ENCODE measurements at regions not wholly inside any gene's neighbourhood (a gene's known extent, or its start where the extent isn't known, plus 50 kb on each side); places are given as distances from the start of the nearest gene placed in this dataset.
A peak's percentile ranks its signal among the peaks of the same experiment; 100 is the strongest.

DNA sequence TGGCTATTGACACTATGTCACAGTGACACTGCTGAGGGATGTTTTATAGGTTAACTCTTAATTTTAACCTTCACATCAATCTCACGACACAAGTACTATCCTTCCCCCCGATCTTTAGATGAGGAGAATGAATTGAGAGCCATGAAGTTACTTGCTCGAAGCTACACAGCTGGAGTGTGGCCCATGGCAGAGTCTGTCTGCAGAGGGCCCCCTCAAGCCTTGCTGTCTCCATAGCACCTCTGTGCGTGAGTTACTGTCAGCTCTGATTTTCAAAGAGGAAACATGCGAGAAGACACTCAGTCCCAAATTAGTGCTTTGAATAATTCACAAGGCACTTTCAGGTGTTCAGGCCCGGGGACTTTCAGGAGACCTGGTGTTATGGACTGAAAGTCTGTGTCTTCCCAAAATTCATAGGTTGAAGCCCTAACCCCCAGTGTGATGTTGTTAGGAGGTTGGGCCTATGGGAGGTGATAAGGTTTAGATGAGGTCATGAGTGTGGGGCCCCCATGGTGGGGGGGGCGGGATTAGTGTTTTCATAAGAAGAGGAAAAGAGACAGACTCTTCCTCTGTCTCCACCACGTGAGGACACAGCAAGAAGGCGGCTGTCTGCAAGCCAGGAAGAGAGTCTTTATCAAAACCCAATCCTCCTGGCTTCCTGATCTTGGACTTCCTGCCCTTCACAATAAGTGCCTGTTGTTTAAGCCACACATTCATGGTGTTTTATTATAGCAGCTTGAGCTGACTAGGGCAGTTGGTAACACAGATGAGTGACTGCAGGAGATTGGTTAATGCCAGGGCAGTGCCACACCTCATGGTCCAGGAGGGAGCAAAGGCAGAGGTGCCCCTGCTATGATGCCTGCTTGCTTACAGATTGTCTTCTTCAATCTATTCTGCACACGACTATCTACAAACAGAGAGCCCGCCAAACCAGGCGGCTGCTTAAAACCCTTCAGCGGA is 281.8 kb downstream of the HAPSTR1 start:
- no TSS peak for BruUV-seq (replicated peaks)
- Mint-ChIP-seq H3K9me3 (ENCODE audit: low read depth, unreplicated experiment) (no peaks in the 10 kb centered on the region), H3K27me3 (ENCODE audit: unreplicated experiment) (peaks cover 14% of the 10 kb centered on the region), H3K27ac (ENCODE audit: unreplicated experiment) (no peak overlapping the region), H3K36me3 (ENCODE audit: insufficient read depth, unreplicated experiment) (no peaks in the 10 kb centered on the region), H3K4me1 (ENCODE audit: low read depth, unreplicated experiment) (peaks cover 10% of the 10 kb centered on the region), H3K4me3 (ENCODE audit: low read depth, unreplicated experiment) (no peak overlapping the region)
- CTCF ChIA-PET = interaction anchor here (0.8 kb wide), 1 partner anchor 744 kb away, joined by 3 read pairs; no protein-coding TSS in a partner anchor
- TF ChIP-seq, protein P1, sequence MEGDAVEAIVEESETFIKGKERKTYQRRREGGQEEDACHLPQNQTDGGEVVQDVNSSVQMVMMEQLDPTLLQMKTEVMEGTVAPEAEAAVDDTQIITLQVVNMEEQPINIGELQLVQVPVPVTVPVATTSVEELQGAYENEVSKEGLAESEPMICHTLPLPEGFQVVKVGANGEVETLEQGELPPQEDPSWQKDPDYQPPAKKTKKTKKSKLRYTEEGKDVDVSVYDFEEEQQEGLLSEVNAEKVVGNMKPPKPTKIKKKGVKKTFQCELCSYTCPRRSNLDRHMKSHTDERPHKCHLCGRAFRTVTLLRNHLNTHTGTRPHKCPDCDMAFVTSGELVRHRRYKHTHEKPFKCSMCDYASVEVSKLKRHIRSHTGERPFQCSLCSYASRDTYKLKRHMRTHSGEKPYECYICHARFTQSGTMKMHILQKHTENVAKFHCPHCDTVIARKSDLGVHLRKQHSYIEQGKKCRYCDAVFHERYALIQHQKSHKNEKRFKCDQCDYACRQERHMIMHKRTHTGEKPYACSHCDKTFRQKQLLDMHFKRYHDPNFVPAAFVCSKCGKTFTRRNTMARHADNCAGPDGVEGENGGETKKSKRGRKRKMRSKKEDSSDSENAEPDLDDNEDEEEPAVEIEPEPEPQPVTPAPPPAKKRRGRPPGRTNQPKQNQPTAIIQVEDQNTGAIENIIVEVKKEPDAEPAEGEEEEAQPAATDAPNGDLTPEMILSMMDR (IDR thresholded peaks at IDR 0.05; ENCODE audit: unreplicated experiment) = no peak
- intact Hi-C loops (cut with micrococcal nuclease; ENCODE audit: unreplicated experiment) = loop anchor here (5.0 kb wide), 1 partner anchor 76 kb away; no protein-coding TSS in a partner anchor
- no peak for DNase-seq

GRCh38 chr16:9374061-9374460 is 282.6 kb downstream of the HAPSTR1 start:
- Mint-ChIP-seq H3K36me3 (ENCODE audit: insufficient read depth, unreplicated experiment) (no peaks in the 10 kb centered on the region), H3K27me3 (ENCODE audit: unreplicated experiment) (peaks cover 14% of the 10 kb centered on the region), H3K4me1 (ENCODE audit: low read depth, unreplicated experiment) (peaks cover 18% of the 10 kb centered on the region), H3K9me3 (ENCODE audit: low read depth, unreplicated experiment) (no peaks in the 10 kb centered on the region), H3K27ac (ENCODE audit: unreplicated experiment) (no peak overlapping the region), H3K4me3 (ENCODE audit: low read depth, unreplicated experiment) (no peak overlapping the region)
- TF ChIP-seq, protein P1 (IDR thresholded peaks at IDR 0.05; ENCODE audit: unreplicated experiment) = no peak
- CTCF ChIA-PET = interaction anchor here (0.9 kb wide), 1 partner anchor 101 kb away, joined by 3 read pairs; no protein-coding TSS in a partner anchor
- no TSS peak for BruUV-seq (replicated peaks)
- no peak for DNase-seq
- intact Hi-C loops (cut with micrococcal nuclease; ENCODE audit: unreplicated experiment) = loop anchor here (5.0 kb wide), 1 partner anchor 77 kb away; no protein-coding TSS in a partner anchor

DNA sequence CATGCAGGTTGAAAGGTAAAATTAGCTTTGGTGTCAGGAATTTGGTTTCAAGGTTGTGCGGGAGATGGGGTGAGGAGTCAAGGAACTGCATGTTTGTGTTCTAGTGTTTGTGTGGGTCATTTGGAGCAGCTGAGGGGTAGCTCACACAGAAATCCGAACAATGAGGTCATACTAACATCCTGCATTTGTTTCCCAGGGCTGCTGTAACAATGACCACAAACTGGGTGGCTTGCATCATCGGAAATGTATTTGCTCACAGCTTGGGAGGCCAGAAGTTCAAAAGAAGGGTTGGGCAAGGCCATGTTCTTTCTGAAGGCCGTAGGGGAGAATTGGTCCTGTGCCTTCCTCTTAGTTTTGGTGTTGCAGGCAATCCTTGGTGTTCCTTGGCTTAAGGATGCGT is 287.4 kb downstream of the HAPSTR1 start:
- H3K27me3 Mint-ChIP-seq (ENCODE audit: unreplicated experiment) = peaks cover 33% of the 10 kb centered on the region
- CTCF ChIA-PET = interaction anchor here (0.6 kb wide), 2 partner anchors 606 to 958 kb away, joined by 3 to 5 read pairs; no protein-coding TSS in a partner anchor
- H3K27ac Mint-ChIP-seq (ENCODE audit: unreplicated experiment) = no peak overlapping the region
- H3K4me3 Mint-ChIP-seq (ENCODE audit: low read depth, unreplicated experiment) = no peak overlapping the region
- intact Hi-C loops (cut with micrococcal nuclease; ENCODE audit: unreplicated experiment) = no loop called here
- peak; percentile 29 for DNase-seq
- no peaks in the 10 kb centered on the region for H3K36me3 Mint-ChIP-seq (ENCODE audit: insufficient read depth, unreplicated experiment)
- H3K4me1 Mint-ChIP-seq (ENCODE audit: low read depth, unreplicated experiment) = peaks cover 17% of the 10 kb centered on the region
- BruUV-seq (replicated peaks) = no TSS peak
- TF ChIP-seq, protein P1 (IDR thresholded peaks at IDR 0.05; ENCODE audit: unreplicated experiment) = no peak
- H3K9me3 Mint-ChIP-seq (ENCODE audit: low read depth, unreplicated experiment) = peaks cover 2% of the 10 kb centered on the region

GRCh38 chr16:9380221-9380620 is 288.8 kb downstream of the HAPSTR1 start:
- BruUV-seq (replicated peaks) = no TSS peak
- H3K27me3 Mint-ChIP-seq (ENCODE audit: unreplicated experiment) = peaks cover 37% of the 10 kb centered on the region
- CTCF ChIA-PET = no interaction called here
- peaks cover 2% of the 10 kb centered on the region for H3K9me3 Mint-ChIP-seq (ENCODE audit: low read depth, unreplicated experiment)
- peaks cover 9% of the 10 kb centered on the region for H3K4me1 Mint-ChIP-seq (ENCODE audit: low read depth, unreplicated experiment)
- no peak overlapping the region for H3K4me3 Mint-ChIP-seq (ENCODE audit: low read depth, unreplicated experiment)
- H3K27ac Mint-ChIP-seq (ENCODE audit: unreplicated experiment) = no peak overlapping the region
- no peaks in the 10 kb centered on the region for H3K36me3 Mint-ChIP-seq (ENCODE audit: insufficient read depth, unreplicated experiment)
- no peak for DNase-seq
- TF ChIP-seq, protein P1 (IDR thresholded peaks at IDR 0.05; ENCODE audit: unreplicated experiment) = no peak
- intact Hi-C loops (cut with micrococcal nuclease; ENCODE audit: unreplicated experiment) = no loop called here

Measured in Calu3 (cell line).